CD14-positive monocyte (primary cell): ENCODE measurements at regions not wholly inside any gene's neighbourhood (a gene's known extent, or its start where the extent isn't known, plus 50 kb on each side); places are given as distances from the start of the nearest gene placed in this dataset.

Experiments
- DNase-seq, 3 donors: peaks; one replicate each; pipeline ENCODE4 v3.0.0-alpha.2; 2011 to 2022
- H2AFZ ChIP-seq: 2 replicates; pipeline ENCODE4 v1.6.0; 2012; ENCODE audit warnings: mild to moderate bottlenecking, low read depth, low read length, inconsistent platforms; ENCODE audit not compliant: insufficient read depth, poor library complexity, severe bottlenecking
- H3K27ac ChIP-seq, 2 donors: 1 replicate in 1 of 2; 2 replicates in 1 of 2; pipeline ENCODE4 v1.5.1; 2012 to 2013; ENCODE audit warnings: low read length in 2 of 2, control low read depth in 1 of 2, inconsistent platforms in 1 of 2, low read depth in 1 of 2, mild to moderate bottlenecking in 1 of 2
- H3K27me3 ChIP-seq, 2 donors: one replicate each; pipeline versions ENCODE4 v1.6.0 to v1.6.1; 2011 to 2013; ENCODE audit warnings: low read length in 2 of 2; ENCODE audit not compliant: control insufficient read depth in 2 of 2, insufficient read depth in 2 of 2
- H3K36me3 ChIP-seq, 2 donors: replicated peaks in 1 of 2; 1 replicate in 1 of 2; 2 replicates in 1 of 2; pipeline versions ENCODE4 v1.5.1 to v1.6.1; 2012 to 2013; ENCODE audit warnings: low read length in 2 of 2, control low read depth in 1 of 2, inconsistent platforms in 1 of 2, mild to moderate bottlenecking in 1 of 2; ENCODE audit not compliant: insufficient read depth in 2 of 2, control insufficient read depth in 1 of 2
- H3K4me1 ChIP-seq, 2 donors: 1 replicate in 1 of 2; 2 replicates in 1 of 2; pipeline versions ENCODE4 v1.5.1 to v1.6.1; 2012 to 2013; ENCODE audit warnings: low read length in 2 of 2, control low read depth in 1 of 2, inconsistent platforms in 1 of 2, mild to moderate bottlenecking in 1 of 2, moderate library complexity in 1 of 2; ENCODE audit not compliant: insufficient read depth in 2 of 2, control insufficient read depth in 1 of 2
- H3K4me2 ChIP-seq: replicated peaks from 2 replicates; pipeline ENCODE3; 2012; ENCODE audit warnings: low read length, moderate library complexity, mild to moderate bottlenecking; ENCODE audit not compliant: poor library complexity, severe bottlenecking; ENCODE audit errors: extremely low read depth
- H3K4me3 ChIP-seq, 3 experiments: fragments of 200-600 bp in 1 of 3; sonication (generic) in 1 of 3; replicated peaks in 1 of 3; 1 replicate in 2 of 3; 2 replicates in 1 of 3; pipeline ENCODE4 v1.5.1; 2011 to 2013; ENCODE audit warnings: low read length in 3 of 3, mild to moderate bottlenecking in 3 of 3, control low read depth in 2 of 3, low read depth in 2 of 3, inconsistent platforms in 1 of 3, moderate library complexity in 1 of 3
- H3K79me2 ChIP-seq: 2 replicates; pipeline ENCODE4 v1.6.0; 2012; ENCODE audit warnings: mild to moderate bottlenecking, control low read depth, inconsistent platforms, low read length, moderate library complexity; ENCODE audit not compliant: insufficient read depth
- H3K9ac ChIP-seq: 2 replicates; pipeline ENCODE4 v1.6.0; 2017; ENCODE audit warnings: low read length, mild to moderate bottlenecking; ENCODE audit not compliant: insufficient read depth, poor library complexity, severe bottlenecking
- H3K9me3 ChIP-seq, 2 donors: replicated peaks in 1 of 2; 1 replicate in 1 of 2; 2 replicates in 1 of 2; pipeline versions ENCODE4 v1.5.1 to v1.6.1; 2012 to 2013; ENCODE audit warnings: low read length in 2 of 2, control low read depth in 1 of 2; ENCODE audit not compliant: control insufficient read depth in 1 of 2, insufficient read depth in 1 of 2
- H4K20me1 ChIP-seq: 2 replicates; pipeline ENCODE4 v1.6.0; 2012; ENCODE audit warnings: mild to moderate bottlenecking, low read length, control low read depth, moderate library complexity; ENCODE audit not compliant: insufficient read depth
- H3K27ac Mint-ChIP-seq, 7 donors: one replicate each; pipeline ENCODE4 v1.8.0; 2020; ENCODE audit warnings: mild to moderate bottlenecking in 7 of 7, mixed read lengths in 7 of 7, moderate library complexity in 6 of 7, inconsistent platforms in 2 of 7
- H3K27me3 Mint-ChIP-seq, 3 donors: one replicate each; pipeline ENCODE4 v1.8.0; 2021 to 2022; ENCODE audit warnings: low read depth in 3 of 3, mild to moderate bottlenecking in 3 of 3, mixed read lengths in 3 of 3, moderate library complexity in 3 of 3, inconsistent platforms in 1 of 3
- H3K36me3 Mint-ChIP-seq, 2 donors: one replicate each; pipeline ENCODE4 v1.8.0; 2020; ENCODE audit warnings: mixed read lengths in 2 of 2, inconsistent platforms in 1 of 2, mild to moderate bottlenecking in 1 of 2
- H3K4me1 Mint-ChIP-seq: one replicate; pipeline ENCODE4 v1.8.0; 2020; ENCODE audit warnings: mild to moderate bottlenecking, mixed read lengths
- H3K4me3 Mint-ChIP-seq, 2 donors: one replicate each; pipeline ENCODE4 v1.8.0; 2020; ENCODE audit warnings: mild to moderate bottlenecking in 2 of 2, mixed read lengths in 2 of 2, moderate library complexity in 1 of 2
- H3K9me3 Mint-ChIP-seq, 7 donors: one replicate each; pipeline ENCODE4 v1.8.0; 2020 to 2022; ENCODE audit warnings: mixed read lengths in 7 of 7, mild to moderate bottlenecking in 6 of 7, moderate library complexity in 6 of 7, inconsistent platforms in 2 of 7
- WGBS: methylation state at CpG from one replicate; pipeline ENCODE4 v1.1.5; 2013; ENCODE audit warnings: missing lambda C conversion rate; ENCODE audit not compliant: insufficient coverage; 5-methylcytosine and 5-hydroxymethylcytosine counted together
- intact Hi-C, 2 donors: fragments of 100-400 bp; cut with micrococcal nuclease; formaldehyde crosslinking; loops; one replicate each; pipeline versions ENCODE4 v1.15.0 to v1.15.1; 2023
- TF ChIP-seq, protein P1 (sequence below): fragments of 200-600 bp; IDR thresholded peaks from one replicate; pipeline ENCODE4 v1.8.0; 2022; ENCODE audit warnings: antibody characterized with exemption, mild to moderate bottlenecking

DNA sequence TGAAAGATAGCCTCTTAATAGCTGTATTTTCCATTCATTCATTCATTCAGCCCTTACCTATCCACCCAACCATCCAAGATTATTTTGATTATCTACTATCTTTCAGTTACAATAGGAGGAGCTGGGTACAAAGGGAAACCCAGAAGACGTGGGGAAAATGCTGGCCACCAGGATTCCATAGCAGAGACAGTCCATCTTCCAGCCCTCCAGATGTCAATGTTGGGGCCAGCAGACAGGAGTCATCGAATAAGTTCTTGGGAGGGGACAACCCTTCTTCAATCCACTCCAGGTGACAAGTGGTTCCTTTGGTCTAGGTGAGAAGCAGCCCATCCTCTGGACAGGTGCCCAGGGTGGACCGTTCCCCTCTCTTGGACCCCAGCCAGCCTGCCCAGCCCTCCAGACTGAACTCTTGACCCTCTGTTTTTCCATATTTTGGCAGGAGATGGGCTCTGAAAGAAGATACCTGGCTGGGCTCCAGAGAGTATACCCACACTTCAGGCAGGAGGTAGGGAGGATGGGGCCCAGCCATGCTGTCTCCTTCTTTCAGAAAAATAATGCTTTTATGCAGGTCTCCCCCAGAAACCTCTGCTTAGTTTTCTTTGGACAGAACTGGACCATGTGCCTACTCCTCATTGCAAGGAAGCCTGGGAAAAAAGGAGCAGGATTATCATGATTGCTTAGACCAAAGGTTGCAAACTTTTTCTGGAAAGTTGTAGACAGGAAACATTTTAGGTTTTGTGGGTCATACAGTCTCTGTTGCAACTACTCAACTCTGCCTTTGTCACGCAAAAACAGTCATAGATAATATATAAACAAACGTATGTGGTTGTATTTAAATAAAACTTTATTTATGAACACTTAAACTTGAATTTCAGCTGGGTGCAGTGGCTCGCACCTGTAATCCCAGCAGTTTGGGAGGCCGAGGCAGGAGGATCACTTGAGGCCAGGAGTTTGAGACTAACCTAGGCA, 95.5 kb upstream of the SMNDC1 start:
- intact Hi-C loops, result no loop called here
- no peak for DNase-seq
- H3K4me2 ChIP-seq, result no peak overlapping the region

DNA sequence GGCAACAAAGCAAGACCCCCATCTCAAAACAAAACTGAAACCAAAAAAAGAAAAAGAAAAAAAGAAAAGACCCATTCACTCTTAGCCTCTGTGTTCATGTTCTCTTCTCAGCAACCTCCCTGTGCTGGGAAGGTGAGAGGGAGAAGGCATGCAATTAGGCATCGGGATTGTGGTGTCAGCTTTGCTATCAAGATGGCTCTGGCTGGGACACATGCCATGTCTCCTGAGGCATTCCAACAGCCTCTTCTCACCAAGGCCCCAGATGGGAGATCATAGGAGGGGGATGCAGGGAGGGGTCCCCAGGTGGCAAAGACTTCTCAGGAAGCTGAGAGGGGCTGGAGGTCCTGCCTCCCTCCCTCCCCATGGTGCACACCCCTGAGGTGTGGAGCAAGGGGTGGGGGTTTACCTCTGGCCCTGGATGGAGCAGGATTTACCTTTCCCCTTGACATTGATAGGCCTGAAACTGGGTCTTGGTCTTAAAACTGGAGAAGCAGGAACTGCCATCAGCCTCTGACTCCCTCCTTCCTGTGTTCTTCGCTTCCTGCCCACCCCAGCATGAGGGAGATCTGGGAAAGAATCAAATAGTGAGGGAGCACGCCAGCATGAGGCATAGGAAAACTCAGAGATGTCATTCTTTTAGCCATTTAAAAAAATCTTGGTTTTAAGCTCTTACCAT, 96.2 kb upstream of the DUSP5 start:
- intact Hi-C loops, result no loop called here
- no peaks in the 10 kb centered on the region for H3K9me3 ChIP-seq
- no peak overlapping the region for H3K4me3 ChIP-seq
- peaks cover 0 to 3% (median 2%) of the 10 kb centered on the region in 3 donors for H3K27me3 Mint-ChIP-seq
- no CpG with 5 or more reads among the region's 3 CpGs for WGBS
- TF ChIP-seq, protein P1, sequence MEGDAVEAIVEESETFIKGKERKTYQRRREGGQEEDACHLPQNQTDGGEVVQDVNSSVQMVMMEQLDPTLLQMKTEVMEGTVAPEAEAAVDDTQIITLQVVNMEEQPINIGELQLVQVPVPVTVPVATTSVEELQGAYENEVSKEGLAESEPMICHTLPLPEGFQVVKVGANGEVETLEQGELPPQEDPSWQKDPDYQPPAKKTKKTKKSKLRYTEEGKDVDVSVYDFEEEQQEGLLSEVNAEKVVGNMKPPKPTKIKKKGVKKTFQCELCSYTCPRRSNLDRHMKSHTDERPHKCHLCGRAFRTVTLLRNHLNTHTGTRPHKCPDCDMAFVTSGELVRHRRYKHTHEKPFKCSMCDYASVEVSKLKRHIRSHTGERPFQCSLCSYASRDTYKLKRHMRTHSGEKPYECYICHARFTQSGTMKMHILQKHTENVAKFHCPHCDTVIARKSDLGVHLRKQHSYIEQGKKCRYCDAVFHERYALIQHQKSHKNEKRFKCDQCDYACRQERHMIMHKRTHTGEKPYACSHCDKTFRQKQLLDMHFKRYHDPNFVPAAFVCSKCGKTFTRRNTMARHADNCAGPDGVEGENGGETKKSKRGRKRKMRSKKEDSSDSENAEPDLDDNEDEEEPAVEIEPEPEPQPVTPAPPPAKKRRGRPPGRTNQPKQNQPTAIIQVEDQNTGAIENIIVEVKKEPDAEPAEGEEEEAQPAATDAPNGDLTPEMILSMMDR, result no peak
- H3K4me1 Mint-ChIP-seq, result peaks cover 21% of the 10 kb centered on the region
- DNase-seq, result no peak
- no peaks in the 10 kb centered on the region for H4K20me1 ChIP-seq
- peaks cover 0 to 10% of the 10 kb centered on the region in 2 donors for H3K4me1 ChIP-seq
- H3K36me3 Mint-ChIP-seq, result no peaks in the 10 kb centered on the region
- no peaks in the 10 kb centered on the region for H3K79me2 ChIP-seq
- H2AFZ ChIP-seq, result no peak overlapping the region
- H3K27ac ChIP-seq, result no peak overlapping the region
- no peak overlapping the region for H3K27ac Mint-ChIP-seq
- H3K9me3 Mint-ChIP-seq, result peaks cover 0 to 1% (median 0%) of the 10 kb centered on the region in 7 donors
- H3K4me3 Mint-ChIP-seq, result no peak overlapping the region
- no peak overlapping the region for H3K4me2 ChIP-seq
- H3K27me3 ChIP-seq, result no peaks in the 10 kb centered on the region
- H3K36me3 ChIP-seq, result no peaks in the 10 kb centered on the region
- H3K9ac ChIP-seq, result no peak overlapping the region

More for the DNA sequence above, 95.5 kb upstream of the SMNDC1 start:
- Histone ChIP-seq H3K79me2 (no peaks in the 10 kb centered on the region), H3K9me3 (no peaks in the 10 kb centered on the region), H3K27me3 (no peaks in the 10 kb centered on the region), H3K36me3 (no peaks in the 10 kb centered on the region), H3K4me3 (no peak overlapping the region), H2AFZ (no peak overlapping the region), H4K20me1 (no peaks in the 10 kb centered on the region), H3K9ac (no peak overlapping the region), H3K4me1 (peaks cover 0 to 10% of the 10 kb centered on the region in 2 donors), H3K27ac (no peak overlapping the region)
- no CpG with 5 or more reads among the region's 7 CpGs for WGBS
- H3K4me1 Mint-ChIP-seq, result peaks cover 19% of the 10 kb centered on the region
- TF ChIP-seq, protein P1, result no peak
- peak overlapping the region in 1 of 7 donors; percentile 3 for H3K27ac Mint-ChIP-seq
- peaks cover 0 to 1% (median 0%) of the 10 kb centered on the region in 7 donors for H3K9me3 Mint-ChIP-seq
- H3K27me3 Mint-ChIP-seq, result no peaks in the 10 kb centered on the region
- no peaks in the 10 kb centered on the region for H3K36me3 Mint-ChIP-seq
- H3K4me3 Mint-ChIP-seq, result no peak overlapping the region
